ENCODE measurements at regions not wholly inside any gene's neighbourhood (a gene's known extent, or its start where the extent isn't known, plus 50 kb on each side); places are given as distances from the start of the nearest gene placed in this dataset.

DNA sequence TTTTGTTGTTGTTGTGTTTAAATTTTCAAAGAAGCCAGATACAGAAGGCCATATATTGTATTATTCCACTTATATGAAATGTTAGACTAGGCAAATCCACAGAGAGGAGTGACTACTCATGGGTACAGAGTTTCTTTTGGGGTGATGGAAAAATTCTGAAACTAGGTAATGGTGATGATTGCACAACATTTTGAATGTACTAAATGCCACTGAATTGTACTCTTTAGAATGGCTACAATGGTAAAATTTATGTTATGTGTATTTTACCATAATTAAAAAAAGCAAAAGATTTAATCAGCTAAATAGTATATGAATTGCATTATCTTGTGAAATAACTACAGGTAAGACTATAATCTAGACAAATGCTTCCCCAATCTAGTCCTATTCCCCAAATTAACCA is 733.6 kb upstream of the TMEM132C start:
- Histone ChIP-seq H3K4me3 (ENCODE audit: low read length) (no peak overlapping the region), H3K9ac (ENCODE audit: low read depth, low read length) (no peak overlapping the region), H3K36me3 (ENCODE audit: insufficient read depth, low read depth, low read length) (no peaks in the 10 kb centered on the region), H3K27ac (ENCODE audit: low read length) (no peak overlapping the region), H3K27me3 (ENCODE audit: insufficient read depth, low read length) (no peaks in the 10 kb centered on the region), H3K4me1 (ENCODE audit: insufficient read depth, low read length) (peaks cover 8% of the 10 kb centered on the region; the same call in 1 of the 2 replicates), H3K9me3 (ENCODE audit: insufficient read depth, low read depth, low read length) (peaks cover 8% of the 10 kb centered on the region)

DNA sequence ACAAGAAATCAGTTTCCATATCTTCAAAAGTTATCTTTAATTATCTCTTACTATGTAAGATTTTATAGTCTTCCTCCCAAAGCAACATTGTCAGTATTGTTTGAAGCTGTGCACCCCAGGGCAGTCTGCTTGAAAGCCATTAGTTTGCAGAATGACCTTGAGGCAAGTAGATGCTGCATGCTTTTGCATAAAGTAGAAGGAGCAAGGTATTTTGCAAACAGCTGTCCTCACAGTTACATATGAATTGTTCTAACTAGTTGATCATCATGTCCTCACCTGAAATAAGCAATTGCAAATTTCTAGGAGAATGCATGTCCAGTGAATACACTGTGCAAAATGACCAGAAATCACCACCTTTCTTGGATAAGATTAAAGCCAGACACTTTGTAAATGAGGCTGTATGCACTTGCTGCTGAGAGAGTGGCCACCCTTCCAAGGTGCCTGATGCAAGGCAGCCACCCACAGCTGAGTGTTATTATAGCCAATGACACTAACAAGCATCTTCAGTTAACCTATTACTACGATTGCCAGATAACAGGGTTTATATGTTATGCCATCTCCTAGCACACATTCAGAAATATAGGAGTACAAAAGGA is 730.0 kb upstream of the TMEM132C start:
- Histone ChIP-seq H3K4me1 (ENCODE audit: insufficient read depth, low read length) (peaks cover 8% of the 10 kb centered on the region; the same call in 1 of the 2 replicates), H3K9ac (ENCODE audit: low read depth, low read length) (no peak overlapping the region), H3K9me3 (ENCODE audit: insufficient read depth, low read depth, low read length) (peaks cover 8% of the 10 kb centered on the region), H3K36me3 (ENCODE audit: insufficient read depth, low read depth, low read length) (no peaks in the 10 kb centered on the region), H3K27ac (ENCODE audit: low read length) (no peak overlapping the region), H3K4me3 (ENCODE audit: low read length) (no peak overlapping the region), H3K27me3 (ENCODE audit: insufficient read depth, low read length) (no peaks in the 10 kb centered on the region)

DNA sequence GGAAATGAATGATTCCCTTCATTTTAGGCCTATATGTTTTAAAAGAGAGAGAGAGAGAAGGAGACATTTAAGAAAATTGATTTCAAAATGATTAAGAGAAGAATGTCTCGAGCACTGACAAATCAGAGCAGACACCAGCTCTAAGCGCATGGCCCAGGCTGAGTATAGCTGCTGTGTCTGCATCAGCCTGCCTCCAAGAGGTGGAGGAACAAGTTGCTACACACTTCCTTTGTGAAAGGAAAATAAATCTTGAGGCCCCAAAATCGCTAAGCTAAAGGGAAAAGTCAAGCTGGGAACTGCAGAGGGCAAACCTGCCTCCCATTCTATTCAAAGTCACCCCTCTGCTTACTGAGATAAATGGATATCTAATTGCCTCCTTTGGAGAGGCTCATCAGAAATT is 728.7 kb upstream of the TMEM132C start:
- Histone ChIP-seq H3K9ac (ENCODE audit: low read depth, low read length) (no peak overlapping the region), H3K4me3 (ENCODE audit: low read length) (no peak overlapping the region), H3K4me1 (ENCODE audit: insufficient read depth, low read length) (peaks cover 8% of the 10 kb centered on the region; the same call in 1 of the 2 replicates), H3K36me3 (ENCODE audit: insufficient read depth, low read depth, low read length) (no peaks in the 10 kb centered on the region), H3K9me3 (ENCODE audit: insufficient read depth, low read depth, low read length) (peaks cover 8% of the 10 kb centered on the region), H3K27me3 (ENCODE audit: insufficient read depth, low read length) (no peaks in the 10 kb centered on the region), H3K27ac (ENCODE audit: low read length) (no peak overlapping the region)

- no peaks in the 10 kb centered on the region for H3K27me3 ChIP-seq (ENCODE audit: insufficient read depth, low read length)
- H3K4me3 ChIP-seq (ENCODE audit: low read length): no peak overlapping the region
- H3K27ac ChIP-seq (ENCODE audit: low read length): no peak overlapping the region
- H3K9me3 ChIP-seq (ENCODE audit: insufficient read depth, low read depth, low read length): peaks cover 8% of the 10 kb centered on the region
- no peak overlapping the region for H3K9ac ChIP-seq (ENCODE audit: low read depth, low read length)
- H3K4me1 ChIP-seq (ENCODE audit: insufficient read depth, low read length): peaks cover 8% of the 10 kb centered on the region; the same call in 1 of the 2 replicates
- no peaks in the 10 kb centered on the region for H3K36me3 ChIP-seq (ENCODE audit: insufficient read depth, low read depth, low read length)
These were observed 727.6 kb upstream of the TMEM132C start for GRCh38 chr12:127539226-127539858.

GRCh38 chr12:127542391-127542790 is 724.6 kb upstream of the TMEM132C start:
- Histone ChIP-seq H3K4me3 (ENCODE audit: low read length) (no peak overlapping the region), H3K27ac (ENCODE audit: low read length) (no peak overlapping the region), H3K27me3 (ENCODE audit: insufficient read depth, low read length) (no peaks in the 10 kb centered on the region), H3K4me1 (ENCODE audit: insufficient read depth, low read length) (peaks cover 5% of the 10 kb centered on the region; the same call in 1 of the 2 replicates), H3K9ac (ENCODE audit: low read depth, low read length) (no peak overlapping the region), H3K36me3 (ENCODE audit: insufficient read depth, low read depth, low read length) (no peaks in the 10 kb centered on the region), H3K9me3 (ENCODE audit: insufficient read depth, low read depth, low read length) (no peaks in the 10 kb centered on the region)

- no peak overlapping the region for H3K27ac ChIP-seq (ENCODE audit: low read length)
- H3K9ac ChIP-seq (ENCODE audit: low read depth, low read length): no peak overlapping the region
- peaks cover 6% of the 10 kb centered on the region; the same call in 1 of the 2 replicates for H3K4me1 ChIP-seq (ENCODE audit: insufficient read depth, low read length)
- no peaks in the 10 kb centered on the region for H3K36me3 ChIP-seq (ENCODE audit: insufficient read depth, low read depth, low read length)
- no peaks in the 10 kb centered on the region for H3K27me3 ChIP-seq (ENCODE audit: insufficient read depth, low read length)
- H3K4me3 ChIP-seq (ENCODE audit: low read length): no peak overlapping the region
- H3K9me3 ChIP-seq (ENCODE audit: insufficient read depth, low read depth, low read length): no peaks in the 10 kb centered on the region
These were observed 724.0 kb upstream of the TMEM132C start for GRCh38 chr12:127542931-127543330.

DNA sequence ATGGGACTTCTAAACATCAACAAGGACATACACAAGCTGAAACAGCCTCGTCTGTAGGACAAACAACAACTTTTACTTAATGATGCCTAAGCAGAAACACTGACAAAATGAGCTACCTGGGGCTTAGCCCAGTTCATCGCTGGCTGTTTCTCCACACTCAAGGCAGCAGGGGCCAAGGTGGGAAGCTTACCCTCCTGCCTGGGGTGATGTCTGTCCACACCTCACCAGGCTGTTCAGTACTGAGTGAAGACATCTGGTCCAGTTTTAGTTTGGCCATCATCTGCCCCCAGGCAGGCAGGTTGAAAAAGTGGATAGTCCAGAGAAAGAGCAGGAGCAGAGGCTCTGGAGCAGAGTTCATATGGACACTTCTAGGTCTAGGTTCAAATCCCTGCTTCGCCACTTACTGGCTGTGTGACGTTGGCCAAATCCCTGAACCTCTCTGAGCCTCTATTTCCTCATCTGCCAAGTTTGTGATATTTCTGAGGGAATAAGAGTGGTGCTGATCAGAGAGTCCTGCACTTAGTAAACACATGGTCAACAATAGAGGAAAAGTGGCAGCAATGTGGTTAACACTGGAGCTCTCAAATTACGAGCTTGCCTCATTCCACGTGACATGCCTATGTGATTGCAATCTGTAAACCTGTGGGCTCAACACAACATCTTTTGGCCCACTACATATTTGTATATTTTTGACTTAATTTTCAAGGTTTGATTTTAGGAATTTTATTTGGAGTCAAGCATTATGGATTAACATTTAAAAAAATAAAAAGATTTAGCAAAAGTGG is 720.1 kb upstream of the TMEM132C start:
- Histone ChIP-seq H3K27ac (ENCODE audit: low read length) (no peak overlapping the region), H3K4me3 (ENCODE audit: low read length) (no peak overlapping the region), H3K4me1 (ENCODE audit: insufficient read depth, low read length) (peaks cover 5% of the 10 kb centered on the region; the same call in 1 of the 2 replicates), H3K27me3 (ENCODE audit: insufficient read depth, low read length) (no peaks in the 10 kb centered on the region), H3K36me3 (ENCODE audit: insufficient read depth, low read depth, low read length) (no peaks in the 10 kb centered on the region), H3K9me3 (ENCODE audit: insufficient read depth, low read depth, low read length) (no peaks in the 10 kb centered on the region), H3K9ac (ENCODE audit: low read depth, low read length) (no peak overlapping the region)

- H3K4me3 ChIP-seq (ENCODE audit: low read length): no peak overlapping the region
- H3K27ac ChIP-seq (ENCODE audit: low read length): no peak overlapping the region
- H3K36me3 ChIP-seq (ENCODE audit: insufficient read depth, low read depth, low read length): no peaks in the 10 kb centered on the region
- H3K9me3 ChIP-seq (ENCODE audit: insufficient read depth, low read depth, low read length): peaks cover 3% of the 10 kb centered on the region; the same call in 1 of the 2 replicates
- peaks cover 5% of the 10 kb centered on the region; the same call in 1 of the 2 replicates for H3K4me1 ChIP-seq (ENCODE audit: insufficient read depth, low read length)
- H3K9ac ChIP-seq (ENCODE audit: low read depth, low read length): no peak overlapping the region
- H3K27me3 ChIP-seq (ENCODE audit: insufficient read depth, low read length): no peaks in the 10 kb centered on the region
These were observed 718.8 kb upstream of the TMEM132C start for GRCh38 chr12:127548123-127548553.

GRCh38 chr12:127550271-127550670 is 716.7 kb upstream of the TMEM132C start:
- H3K27me3 ChIP-seq (ENCODE audit: insufficient read depth, low read length): no peaks in the 10 kb centered on the region
- peaks cover 3% of the 10 kb centered on the region; the same call in 1 of the 2 replicates for H3K9me3 ChIP-seq (ENCODE audit: insufficient read depth, low read depth, low read length)
- H3K4me1 ChIP-seq (ENCODE audit: insufficient read depth, low read length): peaks cover 5% of the 10 kb centered on the region; the same call in 1 of the 2 replicates
- H3K4me3 ChIP-seq (ENCODE audit: low read length): no peak overlapping the region
- H3K36me3 ChIP-seq (ENCODE audit: insufficient read depth, low read depth, low read length): no peaks in the 10 kb centered on the region
- H3K9ac ChIP-seq (ENCODE audit: low read depth, low read length): no peak overlapping the region
- no peak overlapping the region for H3K27ac ChIP-seq (ENCODE audit: low read length)

GRCh38 chr12:127552838-127553237 is 714.1 kb upstream of the TMEM132C start:
- Histone ChIP-seq H3K27ac (ENCODE audit: low read length) (no peak overlapping the region), H3K4me3 (ENCODE audit: low read length) (no peak overlapping the region), H3K27me3 (ENCODE audit: insufficient read depth, low read length) (no peaks in the 10 kb centered on the region), H3K36me3 (ENCODE audit: insufficient read depth, low read depth, low read length) (no peaks in the 10 kb centered on the region), H3K4me1 (ENCODE audit: insufficient read depth, low read length) (peaks cover 3% of the 10 kb centered on the region; the same call in 1 of the 2 replicates), H3K9me3 (ENCODE audit: insufficient read depth, low read depth, low read length) (peaks cover 3% of the 10 kb centered on the region; the same call in 1 of the 2 replicates), H3K9ac (ENCODE audit: low read depth, low read length) (no peak overlapping the region)

DNA sequence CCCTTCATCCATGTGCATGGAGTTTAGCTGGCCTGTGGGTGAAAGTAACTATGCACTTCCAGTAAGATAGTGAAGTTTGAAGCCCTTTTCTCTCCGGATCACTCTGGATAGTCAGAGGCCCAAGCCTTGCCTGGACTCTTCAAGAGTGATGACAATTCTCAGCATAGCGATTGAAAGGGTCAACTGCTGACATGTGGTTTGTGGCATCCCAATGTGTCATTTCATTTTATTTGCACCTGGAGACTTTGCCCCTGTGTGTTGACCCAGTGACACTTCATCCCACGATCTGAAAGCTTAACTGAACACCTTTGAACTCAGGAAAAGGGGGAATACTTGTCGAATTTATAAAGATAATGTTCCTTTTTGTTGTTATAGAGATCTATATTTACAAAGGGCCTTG is 711.9 kb upstream of the TMEM132C start:
- Histone ChIP-seq H3K27me3 (ENCODE audit: insufficient read depth, low read length) (no peaks in the 10 kb centered on the region), H3K9me3 (ENCODE audit: insufficient read depth, low read depth, low read length) (peaks cover 3% of the 10 kb centered on the region; the same call in 1 of the 2 replicates), H3K36me3 (ENCODE audit: insufficient read depth, low read depth, low read length) (no peaks in the 10 kb centered on the region), H3K27ac (ENCODE audit: low read length) (no peak overlapping the region), H3K4me1 (ENCODE audit: insufficient read depth, low read length) (peaks cover 5% of the 10 kb centered on the region), H3K4me3 (ENCODE audit: low read length) (no peak overlapping the region), H3K9ac (ENCODE audit: low read depth, low read length) (no peak overlapping the region)

Data from iPS-20b (cell line).